ENCODE measurements at regions not wholly inside any gene's neighbourhood (a gene's known extent, or its start where the extent isn't known, plus 50 kb on each side); places are given as distances from the start of the nearest gene placed in this dataset.

GRCh38 chr9:108382310-108382709 is 473.5 kb downstream of the ACTL7B start:
- H3K9me3 ChIP-seq (ENCODE audit: insufficient read depth, low read depth, low read length) = no peaks in the 10 kb centered on the region
- peaks cover 3% of the 10 kb centered on the region for H3K27me3 Mint-ChIP-seq (ENCODE audit: low read depth, unreplicated experiment)
- H3K27me3 ChIP-seq (ENCODE audit: insufficient read depth, low read length) = no peaks in the 10 kb centered on the region
- no peak overlapping the region for H3K27ac Mint-ChIP-seq (ENCODE audit: unreplicated experiment)
- peaks cover 9% of the 10 kb centered on the region for H3K4me1 ChIP-seq (ENCODE audit: insufficient read depth, low read length)
- H4K20me1 ChIP-seq (ENCODE audit: insufficient read depth, low read length) = no peaks in the 10 kb centered on the region
- TF ChIP-seq CTCF (IDR thresholded peaks at IDR 0.05; ENCODE audit: insufficient read depth, low read depth, low read length) (no peak), EZH2 (IDR thresholded peaks at IDR 0.05; ENCODE audit: insufficient read depth, low read length) (no peak)
- H3K4me3 ChIP-seq (ENCODE audit: insufficient read depth, low read depth, low read length) = no peak overlapping the region
- DNase-seq (ENCODE audit: low read depth) (no peak), FAIRE-seq (no peak)
- no peak overlapping the region for H2AFZ ChIP-seq (ENCODE audit: low read depth, low read length)
- H3K4me1 Mint-ChIP-seq (ENCODE audit: low read depth, unreplicated experiment) = peaks cover 13% of the 10 kb centered on the region
- no peaks in the 10 kb centered on the region for H3K9me3 Mint-ChIP-seq (ENCODE audit: unreplicated experiment)
- H3K36me3 ChIP-seq (ENCODE audit: insufficient read depth, low read length) = no peaks in the 10 kb centered on the region
- H3K36me3 Mint-ChIP-seq (ENCODE audit: low read depth, unreplicated experiment) = no peaks in the 10 kb centered on the region
- no peak overlapping the region for H3K27ac ChIP-seq (ENCODE audit: low read depth, low read length)
- no peak overlapping the region for H3K9ac ChIP-seq (ENCODE audit: low read length)
- H3K4me3 Mint-ChIP-seq (ENCODE audit: unreplicated experiment) = no peak overlapping the region
- no peak overlapping the region for H3K4me2 ChIP-seq (ENCODE audit: low read length)
- no peaks in the 10 kb centered on the region for H3K79me2 ChIP-seq (ENCODE audit: insufficient read depth, low read length)

GRCh38 chr9:108377881-108378280 is 477.9 kb downstream of the ACTL7B start:
- no peak overlapping the region for H3K4me3 ChIP-seq (ENCODE audit: insufficient read depth, low read depth, low read length)
- no peaks in the 10 kb centered on the region for H3K9me3 Mint-ChIP-seq (ENCODE audit: unreplicated experiment)
- no peak for FAIRE-seq

More at GRCh38 chr9:108377881-108378280, 477.9 kb downstream of the ACTL7B start:
- Histone ChIP-seq H3K79me2 (ENCODE audit: insufficient read depth, low read length) (no peaks in the 10 kb centered on the region), H3K9ac (ENCODE audit: low read length) (no peak overlapping the region), H4K20me1 (ENCODE audit: insufficient read depth, low read length) (no peaks in the 10 kb centered on the region), H3K27me3 (ENCODE audit: insufficient read depth, low read length) (no peaks in the 10 kb centered on the region), H2AFZ (ENCODE audit: low read depth, low read length) (no peak overlapping the region), H3K9me3 (ENCODE audit: insufficient read depth, low read depth, low read length) (no peaks in the 10 kb centered on the region), H3K27ac (ENCODE audit: low read depth, low read length) (no peak overlapping the region), H3K4me2 (ENCODE audit: low read length) (no peak overlapping the region), H3K4me1 (ENCODE audit: insufficient read depth, low read length) (no peaks in the 10 kb centered on the region), H3K36me3 (ENCODE audit: insufficient read depth, low read length) (no peaks in the 10 kb centered on the region)
- Mint-ChIP-seq H3K4me3 (ENCODE audit: unreplicated experiment) (no peak overlapping the region), H3K4me1 (ENCODE audit: low read depth, unreplicated experiment) (peaks cover 7% of the 10 kb centered on the region), H3K27ac (ENCODE audit: unreplicated experiment) (no peak overlapping the region), H3K27me3 (ENCODE audit: low read depth, unreplicated experiment) (peaks cover 1% of the 10 kb centered on the region), H3K36me3 (ENCODE audit: low read depth, unreplicated experiment) (no peaks in the 10 kb centered on the region)
- no peak for DNase-seq (ENCODE audit: low read depth)
- TF ChIP-seq CTCF (IDR thresholded peaks at IDR 0.05; ENCODE audit: insufficient read depth, low read depth, low read length) (no peak), EZH2 (IDR thresholded peaks at IDR 0.05; ENCODE audit: insufficient read depth, low read length) (no peak)

Data from astrocyte (in vitro differentiated cells and primary cell).